Hematopoietic multipotent progenitor cell treated with erythropoietin and hydrocortisone succinate and interleukin-3 and kit ligand, for 17 days (in vitro differentiated cells): ENCODE measurements at regions not wholly inside any gene's neighbourhood (a gene's known extent, or its start where the extent isn't known, plus 50 kb on each side); places are given as distances from the start of the nearest gene placed in this dataset.
"Not testable (repeated sequence)": the region's sequence is repeated elsewhere in the genome, so short reads cannot be mapped to it uniquely, and the experiment has no call there.

ENCODE experiments used
- DNase-seq: peaks from one replicate; pipeline ENCODE4 v3.0.0-alpha.2; 2015; ENCODE audit warnings: low spot score

DNA sequence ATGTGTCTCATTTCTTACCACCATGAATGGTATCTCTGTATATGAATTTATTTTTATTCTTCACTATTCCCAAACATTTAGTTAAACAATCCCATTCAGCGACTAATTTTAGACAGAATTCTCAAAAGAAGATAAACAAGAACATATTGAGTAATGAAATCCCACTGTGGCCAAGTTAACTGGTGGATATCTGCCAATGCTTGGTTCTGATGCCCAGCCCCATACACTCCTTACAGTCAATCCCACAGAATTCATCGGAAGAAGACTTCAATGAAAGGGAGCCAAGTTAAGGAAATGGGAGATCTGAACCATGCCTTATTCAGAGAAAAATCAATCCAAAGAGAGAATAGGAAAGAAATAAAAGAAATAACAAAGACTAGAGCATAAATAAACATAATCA is 518.0 kb downstream of the XPNPEP1 start:
- no peak for DNase-seq

DNA sequence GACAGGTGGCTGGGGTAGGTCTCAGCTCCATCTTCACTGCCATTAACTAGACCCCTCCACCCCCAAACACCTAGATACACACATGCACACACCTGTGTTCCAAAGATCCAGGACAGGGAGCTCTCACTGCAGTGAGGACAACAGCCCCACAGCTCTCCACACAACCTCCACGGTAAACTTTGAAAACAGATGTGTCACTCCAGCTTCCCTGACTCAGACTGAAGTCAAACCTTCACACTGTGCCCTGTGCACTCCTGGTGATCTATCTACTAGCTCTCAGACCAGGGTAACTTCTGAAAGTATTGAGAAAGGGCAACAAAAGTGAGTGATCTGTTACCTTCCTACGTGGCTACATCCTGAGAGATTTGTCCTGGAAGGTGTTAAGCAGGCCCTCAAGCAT is 519.8 kb downstream of the XPNPEP1 start:
- no peak for DNase-seq

DNA sequence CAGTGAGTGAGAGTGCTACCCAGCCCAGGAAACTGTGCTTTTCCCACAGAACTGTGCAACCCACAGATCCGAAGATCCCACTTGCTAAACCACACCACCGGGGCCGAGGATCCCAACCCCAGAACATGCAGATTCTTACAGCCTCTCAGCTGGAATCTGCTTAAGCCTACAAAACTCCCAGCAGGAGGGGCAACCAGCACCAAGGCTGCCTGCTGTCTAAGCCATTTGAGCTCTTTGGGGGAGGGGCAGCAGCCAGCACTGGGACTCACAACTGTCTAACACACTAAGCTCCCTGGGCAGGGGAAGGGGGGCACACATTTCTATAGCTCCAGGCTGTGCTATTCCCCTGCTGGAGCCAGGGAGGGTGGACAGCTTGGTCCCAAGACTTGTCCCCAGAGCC is 529.9 kb downstream of the XPNPEP1 start:
- DNase-seq = no peak

DNA sequence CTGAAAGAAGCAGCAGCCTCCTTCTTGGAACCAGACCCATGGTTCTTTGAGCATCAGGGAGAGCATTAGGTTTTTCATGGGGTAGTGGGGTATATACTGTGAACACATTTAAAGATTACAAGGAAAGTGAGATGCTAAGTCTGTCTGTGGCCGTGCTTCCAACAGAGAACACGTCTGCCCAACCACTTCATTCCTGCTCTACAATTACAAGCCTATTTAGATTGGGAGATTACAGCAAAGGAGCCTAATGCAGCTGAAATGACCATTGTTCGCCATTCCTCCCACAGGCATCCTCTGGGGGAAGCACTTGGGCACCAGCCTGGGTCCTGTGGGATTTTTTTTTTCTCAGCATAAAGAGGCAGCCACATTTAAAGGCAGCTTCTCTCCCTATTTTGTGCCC is 536.4 kb downstream of the XPNPEP1 start:
- DNase-seq = no peak

DNA sequence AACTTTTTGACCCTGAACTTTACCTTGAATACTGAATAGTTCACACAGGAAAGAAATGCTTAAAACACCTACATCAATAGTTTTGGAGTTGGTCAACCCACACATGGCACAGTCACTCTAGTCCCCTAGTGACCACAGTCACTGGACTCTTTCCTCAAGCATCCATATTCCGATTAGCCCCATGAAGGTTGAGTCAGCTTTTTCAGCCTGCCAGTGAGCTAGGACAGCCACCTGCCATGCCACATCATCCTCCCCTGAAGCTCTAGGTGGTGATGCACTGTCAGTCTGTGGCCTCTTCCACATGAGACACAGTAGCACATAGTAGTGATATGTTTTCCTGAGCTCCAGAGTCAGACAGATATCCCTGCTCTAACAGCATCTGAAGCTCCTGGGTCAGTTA is 537.2 kb downstream of the XPNPEP1 start:
- no peak for DNase-seq

DNA sequence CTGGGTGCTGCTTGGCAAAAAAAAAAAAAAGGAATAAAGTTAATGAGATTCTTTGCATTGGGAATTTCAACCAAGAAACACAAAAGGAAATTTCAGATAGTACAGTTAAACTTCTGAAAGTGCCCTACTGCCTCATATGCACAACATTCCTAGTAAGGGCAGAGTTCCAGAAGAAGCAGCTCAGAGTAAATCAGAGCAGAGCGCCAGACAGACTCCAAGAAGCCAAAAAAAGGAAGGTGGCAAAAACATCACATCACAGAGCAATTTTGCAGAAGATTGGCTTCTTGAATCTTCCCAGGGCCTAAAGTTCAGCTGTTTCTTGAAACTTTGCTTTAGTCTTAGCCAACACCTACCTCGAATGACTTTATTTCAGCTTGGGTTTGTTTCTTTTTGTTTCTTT is 544.1 kb downstream of the XPNPEP1 start:
- no peak for DNase-seq

DNA sequence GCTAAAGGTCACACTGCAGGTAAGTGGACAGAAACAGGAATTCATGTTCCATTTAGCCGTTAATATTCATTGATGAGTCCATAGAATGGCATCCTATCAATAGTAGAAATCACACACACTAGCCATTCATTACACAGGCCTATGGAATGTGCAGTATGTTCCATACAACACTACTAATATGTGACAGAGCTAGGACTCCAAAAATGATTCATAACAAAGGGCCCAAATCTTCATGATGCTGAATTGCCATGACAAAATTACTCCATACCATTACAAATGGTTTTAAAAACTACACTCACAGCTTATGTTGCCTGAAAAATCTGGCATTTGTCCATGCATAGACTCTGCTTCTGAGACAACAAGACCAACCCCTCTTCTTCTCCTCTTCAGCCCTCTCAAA is 549.1 kb downstream of the XPNPEP1 start:
- no peak for DNase-seq

DNA sequence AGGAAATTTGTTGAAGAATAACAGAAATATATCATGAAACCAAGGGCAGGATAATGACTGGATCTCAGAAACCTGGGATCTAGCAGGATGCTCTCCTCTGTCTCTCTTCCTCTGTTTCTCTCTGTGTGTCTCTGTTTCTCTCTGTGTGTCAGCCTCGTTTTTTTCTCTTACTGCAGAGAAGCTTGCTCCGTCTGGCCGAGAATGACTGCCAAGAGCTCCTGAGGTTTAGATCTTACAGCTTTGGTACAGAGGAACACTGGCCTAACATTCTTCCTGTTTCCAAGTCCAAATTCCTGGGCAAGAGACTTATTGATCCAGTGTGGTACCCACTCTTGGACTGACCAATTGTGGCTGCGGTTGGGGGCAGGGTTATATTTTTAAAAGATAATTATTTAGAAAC is 564.0 kb downstream of the XPNPEP1 start:
- no peak for DNase-seq

DNA sequence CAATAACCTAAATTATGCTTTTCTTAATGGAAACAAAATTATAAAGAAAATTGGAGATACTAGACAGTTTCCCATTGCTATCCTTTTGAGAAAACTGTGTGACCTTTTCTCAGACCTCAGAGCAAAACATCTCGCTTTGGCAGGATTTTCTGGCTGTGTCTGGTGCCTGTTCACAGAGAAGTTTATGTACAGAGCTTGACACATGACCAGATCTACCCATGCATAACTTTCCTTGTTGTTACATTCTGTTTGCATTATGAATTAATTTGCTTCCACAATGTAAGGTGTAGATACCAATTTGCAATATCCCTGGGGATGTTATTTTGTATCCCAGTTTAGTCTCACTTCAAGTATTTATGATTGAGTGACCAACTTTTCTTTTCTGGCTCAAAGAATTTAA is 565.0 kb downstream of the XPNPEP1 start:
- no peak for DNase-seq

DNA sequence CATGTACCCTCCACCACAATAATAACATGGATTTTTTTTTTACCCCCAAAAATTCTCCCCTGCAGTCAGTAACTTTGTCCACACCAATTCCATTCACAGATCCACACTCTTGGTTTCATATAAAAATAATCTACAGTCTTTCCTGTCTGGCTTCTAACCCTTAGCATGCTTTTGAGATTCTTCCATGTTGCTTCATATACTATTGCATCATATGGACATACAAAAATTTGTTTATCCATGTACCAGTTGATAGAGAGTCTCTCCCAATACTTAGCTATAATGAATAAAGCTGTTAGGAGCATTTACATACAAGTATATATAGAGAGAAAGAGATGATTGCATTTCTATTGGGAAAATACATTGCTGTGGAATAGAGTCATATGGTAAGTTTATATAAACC is 575.0 kb downstream of the XPNPEP1 start:
- no peak for DNase-seq

DNA sequence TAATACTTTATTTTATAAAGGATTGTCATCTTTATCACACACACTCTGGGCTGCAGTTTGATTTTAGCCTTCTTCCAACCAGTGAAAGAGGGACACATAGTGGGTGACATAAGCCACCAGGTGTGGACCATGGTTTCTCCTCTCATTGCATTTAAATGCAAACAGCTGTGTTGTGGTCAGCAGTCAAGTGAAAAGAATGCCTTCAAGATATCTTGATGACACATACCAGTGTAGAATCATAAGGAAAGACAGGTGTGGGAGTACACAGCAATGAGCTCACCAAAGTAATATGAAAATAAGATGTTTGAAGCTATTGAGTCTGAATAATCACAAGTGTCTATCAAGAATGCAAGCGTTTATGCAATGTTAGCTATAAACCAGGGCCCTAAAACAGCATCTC is 580.0 kb downstream of the XPNPEP1 start:
- DNase-seq = no peak

DNA sequence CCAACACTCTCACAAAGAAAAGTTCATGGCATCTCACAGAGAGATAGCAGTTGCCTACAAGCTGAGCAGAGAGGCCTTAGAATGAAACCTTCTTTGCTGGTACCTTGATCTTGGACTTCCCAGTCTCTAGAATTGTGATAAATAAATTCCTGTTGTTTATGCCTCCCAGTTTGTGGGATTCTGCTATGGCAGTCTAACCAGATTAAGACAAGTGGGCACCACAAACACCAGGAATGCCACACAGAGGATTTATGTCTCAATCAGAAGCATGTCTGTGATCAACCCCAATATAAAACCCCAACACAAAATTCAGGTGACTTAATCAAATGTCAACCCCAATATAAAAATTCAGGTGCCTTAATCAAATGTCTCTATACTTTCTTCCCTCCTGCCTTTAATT is 581.3 kb downstream of the XPNPEP1 start:
- DNase-seq = no peak

DNA sequence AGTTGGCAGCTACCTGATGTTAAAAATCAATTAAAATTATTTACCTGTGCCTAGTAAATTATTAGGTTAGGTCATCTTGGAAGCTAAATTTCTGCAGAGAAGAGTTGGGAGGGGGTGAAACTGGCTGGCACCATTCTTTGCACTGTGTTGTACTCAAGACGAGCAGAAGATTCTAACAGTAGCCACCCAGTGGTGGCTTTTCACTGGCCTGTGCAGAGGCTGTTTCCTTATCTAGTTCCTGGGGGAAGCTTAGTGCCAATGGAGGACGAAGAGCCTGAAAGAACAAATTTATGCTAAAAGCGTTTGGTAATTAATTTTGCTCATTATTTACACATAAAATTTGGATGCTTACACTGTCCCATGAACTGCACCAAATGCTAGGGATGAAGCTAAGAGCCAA is 595.3 kb downstream of the XPNPEP1 start:
- no peak for DNase-seq

DNA sequence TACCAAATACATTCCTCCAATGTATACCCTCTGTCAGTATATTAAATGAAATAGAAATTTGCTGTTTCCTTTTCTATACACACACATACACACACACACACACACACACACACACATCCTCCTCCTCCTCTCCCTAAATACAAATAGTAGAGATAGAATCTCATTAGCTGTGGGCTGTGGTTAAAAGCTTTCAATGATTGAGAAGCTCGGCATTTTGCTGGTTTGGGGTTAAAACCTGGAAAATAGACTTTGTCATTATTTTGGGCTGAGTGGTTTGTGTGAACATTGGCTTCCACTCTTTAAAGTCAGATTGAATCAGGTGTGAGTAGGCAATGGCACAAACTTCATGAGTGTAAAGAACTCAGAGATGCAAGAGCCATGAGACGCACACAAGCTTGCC is 596.0 kb downstream of the XPNPEP1 start:
- DNase-seq = no peak

DNA sequence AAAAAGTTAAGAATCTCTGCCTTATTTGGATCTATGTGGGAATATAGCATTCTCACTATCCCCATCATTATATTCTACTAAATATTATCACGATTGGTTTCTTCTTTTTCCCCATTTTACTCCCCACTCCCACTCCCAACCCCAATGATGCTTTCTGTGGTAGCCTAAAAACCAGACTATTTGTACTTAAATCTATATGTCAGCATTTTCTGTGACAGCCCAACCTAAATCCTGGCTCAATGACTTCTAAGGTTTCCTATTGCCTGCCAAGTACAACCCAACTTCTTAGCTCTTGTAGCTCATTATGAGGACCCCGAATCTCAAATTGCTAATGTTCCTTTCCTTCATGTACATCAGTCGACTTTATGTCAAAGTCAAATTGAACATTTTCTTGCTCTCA is 598.6 kb downstream of the XPNPEP1 start:
- DNase-seq = no peak

DNA sequence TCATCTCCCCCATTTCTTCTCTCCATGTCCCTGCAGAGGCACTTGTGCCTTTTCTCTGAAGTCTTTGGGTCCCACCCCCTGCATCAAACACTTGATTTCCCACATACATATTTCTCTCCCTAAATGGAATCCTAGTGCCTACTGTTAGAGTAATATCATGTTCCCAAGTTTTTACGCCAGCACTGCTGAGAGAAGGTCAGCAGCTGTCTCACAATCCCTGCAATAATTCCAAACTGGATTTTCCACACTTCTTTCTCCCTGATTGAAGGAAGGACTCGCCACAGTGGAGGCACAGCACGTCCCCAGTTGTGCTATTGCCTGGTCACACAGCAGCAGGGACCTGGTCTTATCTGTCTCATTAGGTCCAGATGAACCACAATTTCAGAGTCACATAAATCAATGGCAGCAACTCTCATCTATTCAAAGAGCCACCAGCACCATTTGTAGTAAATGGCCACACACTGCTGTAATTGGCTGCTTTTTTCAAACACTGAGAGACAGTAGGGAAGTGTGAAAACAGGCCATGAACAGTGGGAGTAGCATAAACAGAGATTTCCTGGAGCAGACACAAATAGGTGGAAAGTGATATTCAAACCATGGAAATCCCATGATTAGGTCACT is 605.5 kb downstream of the XPNPEP1 start:
- no peak for DNase-seq

DNA sequence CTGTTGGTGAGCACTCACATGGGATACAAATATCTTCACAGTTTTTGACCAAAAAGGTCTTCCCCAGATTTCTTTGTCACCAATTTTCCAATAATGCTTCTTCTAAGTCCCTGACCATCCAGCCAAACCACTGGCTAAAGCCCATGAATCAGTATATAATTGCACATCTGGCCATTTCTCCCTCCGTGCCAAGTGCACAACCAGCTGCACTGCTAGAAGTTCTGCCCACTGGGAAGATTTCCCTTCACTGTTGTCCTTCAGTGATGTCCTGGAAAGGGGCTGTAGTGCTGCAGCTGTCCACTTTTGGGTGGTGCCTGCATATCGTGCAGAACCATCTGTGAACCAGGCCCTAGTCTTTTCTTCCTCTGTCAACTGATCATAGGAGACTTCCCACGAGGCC is 609.3 kb downstream of the XPNPEP1 start:
- DNase-seq = not testable (repeated sequence)

DNA sequence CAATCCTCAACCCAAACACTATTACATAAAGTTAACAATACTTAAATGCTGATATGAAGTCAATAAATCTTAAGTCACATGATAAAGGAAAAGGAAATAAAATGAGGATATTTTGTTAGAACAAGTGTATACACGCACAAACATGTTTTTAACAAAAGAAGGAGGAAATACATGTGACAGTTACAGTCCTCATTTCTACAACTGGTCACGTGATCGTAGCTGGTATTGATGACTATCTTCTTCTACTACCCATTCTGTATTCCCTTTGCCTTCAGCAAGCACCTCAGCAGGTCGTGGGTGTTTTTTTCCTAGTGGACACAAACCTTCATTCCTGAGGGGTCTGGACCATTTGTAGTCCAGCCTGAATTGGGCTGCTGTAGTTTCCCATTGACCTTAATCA is 610.8 kb downstream of the XPNPEP1 start:
- not testable (repeated sequence) for DNase-seq

DNA sequence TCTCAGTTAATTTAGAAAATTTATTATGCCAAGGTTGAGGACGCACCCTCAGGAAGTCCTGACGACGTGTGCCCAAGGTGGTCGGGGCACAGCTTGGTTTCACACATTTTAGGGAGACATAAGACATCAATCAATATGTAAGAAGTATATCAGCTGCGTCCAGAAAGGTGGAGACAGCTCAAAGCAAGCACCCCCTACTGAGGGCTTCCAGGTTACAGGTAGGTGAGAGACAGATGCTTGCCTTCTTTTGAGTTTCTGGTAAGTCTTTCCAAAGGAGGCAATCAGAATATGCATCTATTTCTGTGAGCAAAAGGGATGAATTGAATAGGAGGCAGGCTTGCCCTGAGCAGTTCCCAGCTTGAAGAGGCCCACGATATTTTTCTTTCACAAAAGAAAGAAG is 614.3 kb downstream of the XPNPEP1 start:
- no peak for DNase-seq

DNA sequence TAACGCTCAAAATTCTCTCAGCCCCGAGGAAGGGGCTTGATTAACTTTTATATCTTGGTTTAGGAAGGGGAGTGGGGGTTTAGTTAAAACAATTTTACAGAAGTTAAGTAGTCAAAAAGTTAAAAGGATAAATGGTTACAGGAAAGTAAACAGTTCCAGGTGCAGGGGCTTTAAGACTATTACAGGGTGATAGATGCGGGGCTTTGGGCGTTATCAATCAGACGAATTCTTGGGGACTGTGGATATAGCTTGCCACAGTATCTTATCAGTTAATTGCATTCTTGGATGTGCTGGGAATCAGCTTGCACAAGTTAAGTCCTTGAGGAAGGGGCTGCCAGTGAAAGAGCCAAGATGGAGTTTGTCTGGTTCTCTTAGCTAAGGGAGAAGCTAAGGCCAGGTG is 616.2 kb downstream of the XPNPEP1 start:
- DNase-seq = not testable (repeated sequence)

DNA sequence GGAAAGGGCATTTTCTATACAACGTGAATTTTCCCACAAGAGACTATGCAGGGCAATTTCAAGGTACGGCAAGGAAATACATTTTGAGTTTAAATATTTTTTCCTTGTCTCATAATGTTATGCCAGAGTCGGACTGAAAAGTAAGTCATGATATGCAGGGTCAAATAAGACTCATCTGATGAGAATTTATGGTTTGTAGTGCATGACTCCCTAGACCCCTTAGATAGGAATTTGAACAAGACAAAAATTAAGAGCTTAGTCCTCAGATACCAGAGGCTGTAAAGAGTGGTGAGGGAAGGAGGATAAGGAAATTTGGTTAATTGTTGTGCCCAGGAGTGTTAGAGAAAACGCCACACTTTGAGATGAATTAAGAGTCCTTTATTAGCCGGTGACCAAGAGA is 616.6 kb downstream of the XPNPEP1 start:
- DNase-seq = no peak

DNA sequence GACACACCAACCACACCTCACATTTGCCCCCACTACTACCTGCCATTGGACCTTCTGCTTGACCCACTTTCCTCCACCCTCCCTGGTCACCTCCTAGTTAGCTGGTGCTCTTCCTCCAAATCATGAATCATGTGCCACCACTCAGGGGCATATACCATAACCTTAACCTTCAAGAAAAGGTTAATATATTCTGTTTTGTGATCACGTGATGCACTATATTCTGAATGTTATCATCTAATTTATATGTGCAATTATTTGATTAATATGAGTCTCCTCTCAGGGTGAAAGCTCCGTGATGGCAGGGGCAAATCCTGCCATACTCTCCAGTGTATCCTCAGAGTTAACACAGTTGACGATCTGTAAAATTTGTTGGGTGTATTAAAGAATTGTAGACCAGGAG is 635.5 kb downstream of the XPNPEP1 start:
- no peak for DNase-seq

DNA sequence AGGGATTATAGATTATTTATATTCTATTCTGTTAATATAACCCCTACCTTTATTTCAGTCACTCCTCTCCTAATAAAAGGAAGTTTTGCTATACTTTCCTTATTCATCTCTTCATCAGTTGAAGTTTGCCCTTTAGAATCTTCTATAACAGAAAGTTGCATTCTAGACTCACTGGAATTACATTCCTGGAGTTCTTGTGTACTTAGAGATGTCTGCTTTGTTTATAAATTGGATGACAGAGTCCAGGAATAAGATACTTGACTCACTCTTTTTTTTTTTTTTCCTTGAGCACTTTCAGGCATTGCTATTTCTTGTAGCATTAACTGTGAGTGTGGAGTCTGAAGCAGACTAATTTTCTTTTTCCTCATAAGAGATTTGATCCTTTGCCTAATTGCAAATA is 640.8 kb downstream of the XPNPEP1 start:
- DNase-seq = no peak

DNA sequence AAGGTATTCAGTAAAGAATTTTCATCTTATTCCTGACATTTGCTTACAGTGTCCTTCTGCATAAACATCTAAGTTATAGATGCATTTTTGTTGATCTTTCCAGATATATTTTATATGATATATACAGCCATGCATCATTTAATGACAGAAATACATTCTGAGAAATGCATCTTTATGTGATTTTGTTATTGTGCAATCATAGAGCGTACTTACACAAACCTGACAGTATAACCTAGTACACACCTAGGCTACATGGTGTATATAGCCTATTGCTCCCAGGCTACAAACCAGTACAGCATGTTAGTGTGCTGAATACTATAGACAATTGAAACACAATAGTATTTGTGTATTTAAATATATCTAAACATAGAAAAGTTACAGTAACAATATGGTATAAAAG is 642.0 kb downstream of the XPNPEP1 start:
- DNase-seq = no peak

DNA sequence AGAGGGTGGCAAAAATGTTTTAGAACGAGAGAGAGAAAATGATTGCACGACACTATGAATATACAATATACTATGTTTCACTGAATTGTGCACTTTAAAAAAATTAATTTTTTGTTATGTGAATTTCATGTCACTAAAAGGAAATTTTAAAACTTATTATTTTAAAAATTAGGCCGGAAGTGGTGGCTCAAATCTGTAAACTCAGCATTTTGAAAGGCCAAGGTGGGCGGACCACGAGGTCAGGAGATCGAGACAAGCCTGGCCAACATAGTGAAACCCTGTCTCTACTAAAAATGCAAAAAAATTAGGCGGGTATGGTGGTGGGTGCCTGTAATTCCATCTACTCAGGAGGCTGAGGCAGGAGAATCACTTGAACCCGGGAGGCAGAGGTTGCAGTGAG is 642.5 kb downstream of the XPNPEP1 start:
- DNase-seq = no peak
